Panc1 (cell line): ENCODE measurements at regions not wholly inside any gene's neighbourhood (a gene's known extent, or its start where the extent isn't known, plus 50 kb on each side); places are given as distances from the start of the nearest gene placed in this dataset.

Source experiments
- ATAC-seq: fragments of 200-7000 bp; cut with Tn5 transposase; 2 replicates; pipeline ENCODE4 v1.9.1; 2020; ENCODE audit warnings: mild to moderate bottlenecking, moderate library complexity
- BruUV-seq: library from RNA; stranded (reverse); fragments of 400-500 nt; replicated peaks from 2 replicates; lab custom pipeline; 2021; lab: Mats Ljungman, UMichigan
- CTCF ChIA-PET: fragments of 300-600 bp; sonication (Branson Sonifier 250); formaldehyde crosslinking; loops from one replicate; lab custom pipeline; 2022; ENCODE audit warnings: antibody characterized with exemption; lab: Charles Lee
- POLR2A ChIA-PET: fragments of 300-600 bp; sonication (Branson Sonifier 250); formaldehyde crosslinking; loops from one replicate; lab custom pipeline; 2022; ENCODE audit warnings: antibody characterized with exemption; lab: Charles Lee
- DNase-seq: peaks from one replicate; pipeline ENCODE4 v3.0.0-alpha.2; 2010; ENCODE audit warnings: low read depth, low spot score
- H3K27ac ChIP-seq: 2 replicates; pipeline ENCODE4 v1.5.1; 2011; ENCODE audit warnings: mild to moderate bottlenecking, low read length, inconsistent platforms
- H3K27me3 ChIP-seq: fragments of 200-500 bp; sonication (Bioruptor generic); 2 replicates; pipeline ENCODE4 v1.6.0; 2014; ENCODE audit warnings: low read length, inconsistent platforms; ENCODE audit not compliant: control insufficient read depth, insufficient read depth
- H3K36me3 ChIP-seq: fragments of 200-500 bp; sonication (Bioruptor generic); 2 replicates; pipeline ENCODE4 v1.5.1; 2014; ENCODE audit warnings: inconsistent platforms, mild to moderate bottlenecking, low read length, moderate library complexity; ENCODE audit not compliant: control insufficient read depth, insufficient read depth
- H3K4me1 ChIP-seq: 2 replicates; pipeline ENCODE4 v1.5.1; 2011; ENCODE audit warnings: inconsistent platforms, mild to moderate bottlenecking, low read length, moderate library complexity; ENCODE audit not compliant: control insufficient read depth, insufficient read depth
- H3K4me3 ChIP-seq, 2 experiments: 2 replicates each; pipeline ENCODE4 v1.5.1; 2011 to 2012; ENCODE audit warnings: low read depth in 2 of 2, low read length in 2 of 2, mild to moderate bottlenecking in 2 of 2, inconsistent platforms in 1 of 2, moderate library complexity in 1 of 2
- H3K9me3 ChIP-seq: fragments of 200-500 bp; sonication (Bioruptor generic); 2 replicates; pipeline ENCODE4 v1.5.1; 2014; ENCODE audit warnings: low read depth, mild to moderate bottlenecking, inconsistent platforms, low read length, moderate library complexity; ENCODE audit not compliant: control insufficient read depth, insufficient read depth
- CTCF ChIP-seq: fragments of 450-650 bp; IDR thresholded peaks from 2 replicates; pipeline ENCODE4 v1.5.1; 2017; ENCODE audit warnings: mild to moderate bottlenecking
- POLR2AphosphoS5 ChIP-seq: IDR thresholded peaks from 2 replicates; pipeline ENCODE4 v1.6.1; 2012; ENCODE audit warnings: mild to moderate bottlenecking, low read depth, low read length, moderate library complexity
- SIN3A ChIP-seq: IDR thresholded peaks from 2 replicates; pipeline ENCODE4 v1.6.1; 2012; ENCODE audit warnings: low read depth, mild to moderate bottlenecking, low read length, moderate library complexity, borderline replicate concordance; ENCODE audit not compliant: insufficient read depth
- TCF7L2 ChIP-seq: IDR thresholded peaks from 2 replicates; pipeline ENCODE4 v1.6.1; 2011; ENCODE audit warnings: mild to moderate bottlenecking, low read depth, low read length, inconsistent platforms
- in situ Hi-C: cut with HindIII; loops from 2 replicates; pipeline ENCODE4 v1.10.0; 2016; ENCODE audit warnings: low sequenced_read_pairs, low pct_unique_long_range_greater_than_20kb
- intact Hi-C: fragments of 100-400 bp; cut with micrococcal nuclease; formaldehyde crosslinking; loops from one replicate; pipeline ENCODE4 v1.10.0; 2022; ENCODE audit not compliant: unreplicated experiment
- TF ChIP-seq, protein P1 (sequence below), 2 experiments: IDR thresholded peaks; 2 replicates each; pipeline ENCODE4 v1.6.1; 2011 to 2012; ENCODE audit warnings: low read depth in 2 of 2, control low read depth in 1 of 2, low read length in 1 of 2, mild to moderate bottlenecking in 1 of 2, moderate library complexity in 1 of 2; ENCODE audit not compliant: insufficient read depth in 1 of 2

DNA sequence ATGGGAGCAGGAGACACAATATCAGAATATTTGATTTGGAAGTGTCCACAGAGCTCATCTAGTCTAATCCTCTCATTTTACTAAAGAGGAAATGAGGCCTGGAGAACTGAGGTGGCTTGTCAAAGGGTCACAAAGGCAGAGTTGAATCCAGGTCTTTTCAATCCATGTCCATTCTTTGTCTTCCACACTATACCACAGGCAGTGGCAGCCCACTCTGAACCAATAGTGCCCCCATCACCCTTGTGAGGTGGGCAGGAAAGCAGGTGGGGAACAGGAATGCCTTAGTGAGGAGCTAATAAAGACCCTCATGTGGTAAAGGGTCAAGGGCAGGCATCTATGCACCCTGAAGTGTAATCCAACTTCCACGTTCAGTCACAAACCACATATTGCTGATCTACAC, 134.8 kb upstream of the EGLN3 start:
- Histone ChIP-seq H3K27me3 (no peaks in the 10 kb centered on the region), H3K4me1 (peaks cover 8% of the 10 kb centered on the region), H3K9me3 (no peaks in the 10 kb centered on the region), H3K36me3 (no peaks in the 10 kb centered on the region; the same call in 1 of the 2 replicates), H3K4me3 (no peak overlapping the region), H3K27ac (peak overlapping the region; percentile 34; the same call in 1 of the 2 replicates)
- CTCF ChIA-PET, result no interaction called here
- no peak for TF ChIP-seq TCF7L2
- no peak for TF ChIP-seq SIN3A
- TF ChIP-seq CTCF, result no peak
- TF ChIP-seq, protein P1, sequence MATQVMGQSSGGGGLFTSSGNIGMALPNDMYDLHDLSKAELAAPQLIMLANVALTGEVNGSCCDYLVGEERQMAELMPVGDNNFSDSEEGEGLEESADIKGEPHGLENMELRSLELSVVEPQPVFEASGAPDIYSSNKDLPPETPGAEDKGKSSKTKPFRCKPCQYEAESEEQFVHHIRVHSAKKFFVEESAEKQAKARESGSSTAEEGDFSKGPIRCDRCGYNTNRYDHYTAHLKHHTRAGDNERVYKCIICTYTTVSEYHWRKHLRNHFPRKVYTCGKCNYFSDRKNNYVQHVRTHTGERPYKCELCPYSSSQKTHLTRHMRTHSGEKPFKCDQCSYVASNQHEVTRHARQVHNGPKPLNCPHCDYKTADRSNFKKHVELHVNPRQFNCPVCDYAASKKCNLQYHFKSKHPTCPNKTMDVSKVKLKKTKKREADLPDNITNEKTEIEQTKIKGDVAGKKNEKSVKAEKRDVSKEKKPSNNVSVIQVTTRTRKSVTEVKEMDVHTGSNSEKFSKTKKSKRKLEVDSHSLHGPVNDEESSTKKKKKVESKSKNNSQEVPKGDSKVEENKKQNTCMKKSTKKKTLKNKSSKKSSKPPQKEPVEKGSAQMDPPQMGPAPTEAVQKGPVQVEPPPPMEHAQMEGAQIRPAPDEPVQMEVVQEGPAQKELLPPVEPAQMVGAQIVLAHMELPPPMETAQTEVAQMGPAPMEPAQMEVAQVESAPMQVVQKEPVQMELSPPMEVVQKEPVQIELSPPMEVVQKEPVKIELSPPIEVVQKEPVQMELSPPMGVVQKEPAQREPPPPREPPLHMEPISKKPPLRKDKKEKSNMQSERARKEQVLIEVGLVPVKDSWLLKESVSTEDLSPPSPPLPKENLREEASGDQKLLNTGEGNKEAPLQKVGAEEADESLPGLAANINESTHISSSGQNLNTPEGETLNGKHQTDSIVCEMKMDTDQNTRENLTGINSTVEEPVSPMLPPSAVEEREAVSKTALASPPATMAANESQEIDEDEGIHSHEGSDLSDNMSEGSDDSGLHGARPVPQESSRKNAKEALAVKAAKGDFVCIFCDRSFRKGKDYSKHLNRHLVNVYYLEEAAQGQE (IDR thresholded peaks at IDR 0.05; ENCODE audit: insufficient read depth in 1 of 2, low read depth in 2 of 2, low read length in 1 of 2), result no peak
- no peak for TF ChIP-seq POLR2AphosphoS5
- intact Hi-C loops, result no loop called here
- POLR2A ChIA-PET, result no interaction called here
- ATAC-seq (no peak), DNase-seq (no peak)
- in situ Hi-C loops, result no loop called here
- no TSS peak for BruUV-seq

- Histone ChIP-seq H3K36me3 (no peaks in the 10 kb centered on the region; the same call in 1 of the 2 replicates), H3K27me3 (no peaks in the 10 kb centered on the region), H3K27ac (peak overlapping the region; percentile 25; the same call in 1 of the 2 replicates), H3K4me3 (no peak overlapping the region), H3K4me1 (peaks cover 11% of the 10 kb centered on the region), H3K9me3 (no peaks in the 10 kb centered on the region)
- ChIA-PET CTCF (interaction anchor here (0.5 kb wide), 1 partner anchor 11 kb away, joined by 3 read pairs; no protein-coding TSS in a partner anchor), POLR2A (no interaction called here)
- DNase-seq (no peak), ATAC-seq (peak; percentile 86)
- intact Hi-C loops, result no loop called here
- in situ Hi-C loops, result no loop called here
- no peak for TF ChIP-seq SIN3A
- TF ChIP-seq CTCF, result no peak
- TF ChIP-seq POLR2AphosphoS5, result no peak
- peak; percentile 69; the same call in 1 of the 2 replicates for TF ChIP-seq TCF7L2
- TF ChIP-seq, protein P1 (IDR thresholded peaks at IDR 0.05; ENCODE audit: insufficient read depth in 1 of 2, low read depth in 2 of 2, low read length in 1 of 2), result no peak
- BruUV-seq, result no TSS peak
Observed at GRCh38 chr14:34081576-34082136, 130.8 kb upstream of the EGLN3 start.
